DMS53 (cell line): ENCODE measurements at regions not wholly inside any gene's neighbourhood (a gene's known extent, or its start where the extent isn't known, plus 50 kb on each side); places are given as distances from the start of the nearest gene placed in this dataset.

Source experiments
- DNase-seq: peaks from one replicate; lab custom pipeline; 2025; lab: John Stamatoyannopoulos, UW

DNA sequence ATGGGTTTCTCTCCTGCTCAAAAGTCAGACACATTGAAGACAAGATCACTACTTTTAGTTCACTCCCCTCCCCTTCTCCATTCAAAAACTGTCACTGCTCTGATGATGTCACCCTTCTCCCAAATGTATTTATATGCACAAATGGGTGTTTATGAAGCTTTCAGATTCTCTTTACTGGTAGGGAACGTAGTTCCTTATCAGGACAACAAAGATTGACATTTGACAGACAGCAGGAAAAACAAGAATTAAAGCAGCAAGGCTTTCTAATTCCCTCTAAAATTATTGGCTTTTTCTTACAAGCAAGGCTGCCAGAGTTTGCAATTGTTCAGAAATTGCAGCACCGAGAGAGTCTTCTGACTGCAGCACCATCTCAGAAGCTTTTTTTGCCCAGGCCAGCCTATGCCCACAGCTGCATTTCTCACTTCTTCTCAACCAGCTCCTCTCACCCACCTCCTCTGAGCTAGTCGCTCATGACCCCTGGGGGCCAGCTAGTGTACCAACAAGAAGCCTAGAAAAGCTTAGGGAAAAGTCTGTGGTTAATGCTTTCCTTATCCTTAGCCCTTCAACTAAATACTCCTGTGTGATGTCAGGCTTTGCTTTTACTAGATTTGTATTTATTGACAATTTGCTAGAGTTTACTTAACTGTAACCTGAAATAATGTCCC lies 265.1 kb downstream of the HTR7 start:
- peak; percentile 84 for DNase-seq

DNA sequence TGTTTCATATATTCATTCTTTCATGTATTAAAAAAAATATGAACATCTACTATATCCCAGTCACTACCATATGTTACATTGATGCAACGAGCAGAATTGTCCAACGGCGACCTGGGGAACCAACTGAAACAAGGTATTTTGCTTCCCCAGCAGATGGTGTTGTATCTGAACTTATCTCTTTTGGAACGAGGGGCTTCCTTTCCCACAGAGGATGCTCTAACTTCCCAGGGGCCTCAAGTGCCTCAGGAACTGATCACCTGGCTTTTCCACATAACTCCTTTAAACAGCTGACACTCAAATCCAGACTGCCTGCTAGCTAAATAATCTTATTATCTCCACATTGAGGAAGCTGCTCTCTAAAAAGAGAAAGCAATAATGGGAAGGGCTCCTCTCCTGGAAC lies 259.3 kb downstream of the HTR7 start:
- DNase-seq, result no peak

DNA sequence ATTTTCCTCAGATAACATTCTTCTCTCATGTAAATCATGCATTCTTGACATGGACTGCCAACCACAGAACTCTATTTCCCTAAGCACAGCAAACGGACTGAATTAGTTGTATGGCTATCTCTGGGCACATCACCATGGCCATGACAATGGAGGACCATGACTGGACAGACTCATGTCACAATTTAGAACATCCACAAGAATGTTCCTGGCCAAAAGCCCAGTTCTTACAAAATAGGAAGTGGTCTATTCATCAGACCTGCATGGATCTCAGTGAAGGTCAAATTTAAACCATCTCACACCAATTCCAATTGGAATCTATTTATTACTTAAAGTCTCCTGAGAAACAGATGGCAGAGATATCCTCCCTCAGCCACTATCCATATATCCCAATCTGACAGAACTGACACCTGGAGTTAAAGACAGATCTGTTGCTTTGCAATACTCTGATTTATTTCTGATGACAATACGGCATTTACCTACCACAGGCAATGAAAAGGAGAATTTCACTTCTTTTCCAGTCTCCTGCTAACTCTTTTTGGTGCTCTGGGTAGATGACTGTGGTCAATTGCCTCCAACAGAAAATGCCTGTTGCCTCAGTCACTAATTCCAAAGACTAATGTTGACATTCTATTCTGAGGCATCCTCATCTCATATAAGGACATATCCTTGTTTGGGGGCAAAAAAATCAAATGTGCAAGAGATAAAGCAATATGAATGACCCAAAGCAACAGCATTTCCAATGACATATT lies 254.8 kb downstream of the HTR7 start:
- DNase-seq, result no peak

DNA sequence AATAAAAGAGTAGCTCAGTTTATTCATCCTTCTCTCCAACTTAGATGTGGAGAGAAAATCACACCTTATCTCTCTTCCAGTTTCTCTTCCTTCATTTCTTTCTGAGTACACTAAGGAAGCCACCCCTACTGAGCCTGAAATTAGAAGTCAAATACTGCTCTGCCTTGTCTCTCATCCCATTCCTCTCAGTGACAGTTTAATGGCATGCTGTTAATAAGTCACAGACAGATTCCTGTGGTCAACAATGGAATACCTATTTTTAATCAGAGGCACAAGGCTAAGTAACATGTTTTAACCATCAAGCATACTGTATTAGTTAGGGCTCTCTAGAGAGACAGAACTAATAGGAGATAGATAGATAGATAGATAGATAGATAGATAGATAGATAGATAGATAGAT lies 253.2 kb downstream of the HTR7 start:
- DNase-seq, result no peak

DNA sequence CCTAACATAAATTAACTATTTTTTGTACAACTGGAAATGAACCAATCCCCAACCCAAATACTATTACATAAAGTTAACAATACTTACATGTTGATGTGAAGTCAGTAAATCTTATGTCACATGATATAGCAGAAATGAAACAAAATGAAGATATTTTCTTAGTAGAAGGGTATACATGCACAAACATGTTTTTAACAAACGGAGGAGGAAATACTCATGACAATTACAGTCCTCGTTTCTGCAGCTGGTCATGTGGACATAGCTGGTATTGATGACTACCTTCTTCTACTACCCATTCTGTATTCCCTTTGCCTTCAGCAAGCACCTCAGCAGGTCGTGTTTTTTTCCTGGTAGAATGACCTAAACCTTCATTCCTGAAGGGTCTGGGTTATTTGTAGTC lies 252.3 kb downstream of the HTR7 start:
- no peak for DNase-seq

GRCh38 chr10:90612276-90612675 lies 245.6 kb downstream of the HTR7 start:
- DNase-seq, result no peak

GRCh38 chr10:90614631-90615030 lies 243.2 kb downstream of the HTR7 start:
- DNase-seq, result no peak

- no peak for DNase-seq
Observed at GRCh38 chr10:90621577-90621976, 236.3 kb downstream of the HTR7 start.

DNA sequence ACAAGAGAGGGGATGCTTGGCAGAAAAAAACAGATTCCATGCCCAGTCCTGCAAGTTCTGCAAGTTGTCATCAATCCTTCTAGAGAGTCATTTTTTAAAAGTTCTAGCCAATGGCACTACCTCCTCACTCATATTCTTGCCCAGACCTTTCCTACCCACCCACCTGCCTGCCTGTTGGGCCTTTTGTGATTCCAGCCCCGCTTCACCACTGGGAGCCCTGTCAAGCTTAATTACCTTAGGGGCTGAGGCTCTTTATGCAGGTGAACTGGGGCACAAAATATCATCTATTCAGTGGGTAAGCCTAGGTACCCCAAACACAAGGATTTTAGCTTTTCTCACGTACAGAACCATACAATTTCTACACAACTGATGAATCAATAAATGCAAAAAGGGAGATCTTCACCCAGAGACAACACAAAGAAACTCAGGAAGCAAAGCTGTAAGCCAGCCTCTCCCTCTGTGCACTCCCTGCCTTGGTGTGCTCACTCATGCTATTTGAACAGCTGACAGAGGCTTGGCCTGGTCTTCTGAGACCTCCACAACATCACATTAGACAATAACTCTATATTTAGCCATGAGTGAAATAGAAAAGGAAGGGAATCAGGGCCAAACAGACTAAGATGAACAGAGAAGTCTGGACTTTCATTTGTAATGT lies 222.6 kb downstream of the HTR7 start:
- DNase-seq, result peak; percentile 50

- no peak for DNase-seq
Observed at GRCh38 chr10:90640756-90641155, 217.1 kb downstream of the HTR7 start.

DNA sequence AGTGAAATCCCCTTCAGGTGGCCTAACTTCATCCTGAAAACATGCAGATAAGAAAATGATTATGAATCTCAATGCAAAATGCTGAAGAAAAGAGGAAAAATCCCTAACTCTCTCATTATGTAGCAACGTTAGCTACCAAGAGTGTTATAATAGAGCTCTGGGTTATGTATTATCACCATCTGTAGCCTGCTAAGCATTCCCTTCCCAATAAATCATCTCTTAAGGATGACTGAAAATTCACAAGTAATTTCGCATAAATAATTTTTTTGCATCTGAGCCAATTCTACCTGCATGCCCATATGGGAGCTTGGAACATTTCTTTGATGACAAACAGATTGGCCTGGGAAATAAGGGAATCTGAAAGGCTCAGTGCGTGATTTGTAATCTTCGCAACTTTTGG lies 216.1 kb downstream of the HTR7 start:
- no peak for DNase-seq

DNA sequence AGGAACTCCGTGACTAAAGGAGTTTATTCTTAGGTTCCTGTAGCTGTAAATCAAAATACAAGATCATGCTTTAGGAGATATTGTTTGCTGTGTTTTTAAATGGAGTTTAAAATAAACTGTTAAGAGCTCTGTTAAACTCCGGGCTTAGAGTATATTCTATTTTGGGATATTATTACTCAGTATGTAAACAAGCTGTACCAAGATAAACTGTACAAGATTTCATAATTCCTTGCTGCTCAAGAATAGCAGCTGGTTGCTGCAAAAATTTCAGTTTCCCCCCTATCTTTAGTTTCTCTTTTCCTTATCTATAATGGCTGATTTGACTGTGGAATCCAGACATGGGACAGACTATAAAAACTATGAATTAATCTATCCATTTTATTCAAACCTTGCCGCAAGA lies 215.7 kb downstream of the HTR7 start:
- no peak for DNase-seq

- DNase-seq, result no peak
Observed at GRCh38 chr10:90642650-90643049, 215.2 kb downstream of the HTR7 start.

GRCh38 chr10:90644165-90644564 lies 213.7 kb downstream of the HTR7 start:
- DNase-seq, result no peak

- no peak for DNase-seq
Observed at GRCh38 chr10:90650858-90651257, 207.0 kb downstream of the HTR7 start.

GRCh38 chr10:90652519-90652918 lies 205.3 kb downstream of the HTR7 start:
- peak; percentile 67 for DNase-seq

GRCh38 chr10:90658791-90659190 lies 199.0 kb downstream of the HTR7 start:
- DNase-seq, result peak; percentile 11

- DNase-seq, result no peak
Observed at GRCh38 chr10:90665905-90666662, 191.8 kb downstream of the HTR7 start.

- DNase-seq, result no peak
Observed at GRCh38 chr10:90674461-90674860, 183.4 kb downstream of the HTR7 start.

DNA sequence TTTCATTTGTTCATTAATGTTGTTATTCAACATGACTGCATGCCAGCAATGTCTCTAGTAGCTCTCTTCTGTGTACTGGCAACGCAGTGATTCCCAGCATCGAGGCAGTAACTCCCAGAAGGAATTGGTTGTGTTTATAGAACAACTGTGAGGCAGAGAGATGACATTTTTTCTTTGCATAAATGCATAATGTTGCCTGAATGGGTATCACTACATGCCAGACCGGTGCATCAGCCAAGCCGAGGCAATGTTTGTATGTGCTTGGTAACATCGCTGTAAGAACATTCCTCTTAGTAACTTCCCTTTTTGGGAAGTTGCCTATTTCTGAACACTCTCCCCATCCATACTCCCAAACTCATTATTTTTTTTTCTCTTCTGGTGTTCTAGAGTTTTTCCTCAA lies 182.9 kb downstream of the HTR7 start:
- DNase-seq, result no peak

- DNase-seq, result no peak
Observed at GRCh38 chr10:90675621-90676020, 182.2 kb downstream of the HTR7 start.
